HG03521 (cell line): ENCODE measurements at regions not wholly inside any gene's neighbourhood (a gene's known extent, or its start where the extent isn't known, plus 50 kb on each side); places are given as distances from the start of the nearest gene placed in this dataset.
"Not testable (repeated sequence)": the region's sequence is repeated elsewhere in the genome, so short reads cannot be mapped to it uniquely, and the experiment has no call there.

Experiments
- ATAC-seq: cut with Tn5 transposase; IDR thresholded peaks from one replicate; pipeline ENCODE4 v1.9.1; 2021; ENCODE audit warnings: mild to moderate bottlenecking, moderate library complexity; ENCODE audit not compliant: unreplicated experiment

GRCh38 chr1:164092603-164093353, 466.2 kb upstream of the PBX1 start:
- no peak for ATAC-seq

GRCh38 chr1:164093543-164093942, 465.4 kb upstream of the PBX1 start:
- no peak for ATAC-seq

DNA sequence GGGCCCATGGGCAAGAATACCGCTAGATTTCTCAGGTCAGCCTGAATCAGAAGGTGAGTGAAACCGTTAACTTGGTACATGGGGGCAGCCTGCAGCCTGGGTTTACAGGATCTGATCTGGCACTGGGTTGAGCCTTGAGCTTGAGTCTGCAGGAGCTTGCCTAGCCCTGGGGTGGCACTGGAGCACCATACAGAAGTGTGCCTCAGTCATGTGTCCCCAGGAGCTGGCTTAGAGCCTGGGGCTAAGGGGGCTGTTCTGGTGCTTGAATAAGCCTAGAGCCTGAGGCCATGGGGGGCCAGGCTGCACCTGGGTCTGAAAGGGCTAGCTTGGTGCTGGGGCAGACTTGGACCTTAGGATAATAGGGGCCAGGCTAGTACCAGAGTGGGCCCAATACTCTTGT, 457.2 kb upstream of the PBX1 start:
- no peak for ATAC-seq

GRCh38 chr1:164131949-164132348, 427.0 kb upstream of the PBX1 start:
- no peak for ATAC-seq

DNA sequence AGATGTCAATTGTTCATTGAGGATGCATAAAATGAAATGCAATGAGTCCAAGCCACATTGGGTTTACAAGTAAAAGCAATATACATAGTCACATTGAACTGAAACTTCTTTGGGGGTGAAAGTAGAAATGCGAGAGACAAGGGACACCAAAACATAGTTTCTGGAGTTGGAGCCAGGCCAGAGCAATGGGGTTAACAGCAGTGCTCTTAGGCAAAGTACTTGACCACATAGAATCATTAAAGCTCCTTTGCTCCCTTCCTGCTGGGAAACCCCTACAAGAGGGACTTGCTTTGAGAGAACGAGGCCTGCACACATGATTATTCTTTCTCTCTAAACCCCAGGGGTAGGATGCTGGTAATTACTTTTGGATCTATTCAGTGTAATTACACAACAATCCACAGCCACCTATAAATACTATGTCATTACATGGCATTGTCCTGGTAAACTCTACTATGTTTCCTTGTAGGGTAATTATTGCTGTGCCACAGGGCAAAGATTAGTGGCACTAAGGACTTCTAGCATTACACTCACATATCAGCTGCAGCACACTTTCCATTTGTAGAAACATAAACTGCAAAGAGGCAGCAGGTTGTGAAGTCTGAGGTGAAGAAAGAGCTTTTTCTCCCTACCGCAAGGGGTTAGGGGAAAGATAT, 421.6 kb upstream of the PBX1 start:
- no peak for ATAC-seq

DNA sequence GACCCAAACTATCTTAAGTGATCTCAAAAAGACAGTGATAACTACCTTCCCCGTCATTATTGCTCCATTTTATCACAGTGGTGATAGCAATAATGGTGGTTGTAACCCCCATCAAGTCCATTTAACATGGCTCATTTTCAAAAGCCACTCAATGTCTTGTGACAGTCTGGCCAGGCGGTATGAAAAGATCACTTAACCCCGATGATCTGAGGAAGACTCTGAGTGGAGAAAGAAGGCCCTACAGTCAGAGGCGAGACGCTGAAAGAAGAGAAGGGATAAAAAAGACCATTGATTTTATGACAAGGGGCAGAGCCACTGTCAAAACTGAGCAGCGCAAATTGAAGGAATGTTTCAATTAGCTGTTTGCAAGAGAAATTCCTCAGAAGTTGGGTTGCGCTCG, 417.2 kb upstream of the PBX1 start:
- no peak for ATAC-seq

DNA sequence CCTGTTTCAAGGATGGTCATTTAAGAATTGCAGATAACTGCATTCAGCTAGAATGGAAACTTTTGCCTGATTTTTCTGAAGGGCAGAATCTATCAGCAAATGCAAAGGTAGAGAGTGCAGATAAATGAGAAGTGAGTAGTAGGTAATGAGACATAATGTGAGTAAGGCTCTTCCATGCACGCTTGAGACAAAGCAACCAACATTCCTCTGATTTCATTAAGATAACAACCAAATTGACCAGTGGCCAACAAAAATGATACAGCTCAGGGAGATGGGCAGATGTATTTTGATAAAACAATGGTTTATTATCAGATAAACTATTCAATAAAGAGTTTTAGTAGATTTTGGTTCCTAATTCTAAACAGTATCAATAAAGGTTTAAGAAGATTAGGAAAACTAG, 404.4 kb upstream of the PBX1 start:
- ATAC-seq, result no peak

GRCh38 chr1:164155347-164155746, 403.6 kb upstream of the PBX1 start:
- no peak for ATAC-seq

DNA sequence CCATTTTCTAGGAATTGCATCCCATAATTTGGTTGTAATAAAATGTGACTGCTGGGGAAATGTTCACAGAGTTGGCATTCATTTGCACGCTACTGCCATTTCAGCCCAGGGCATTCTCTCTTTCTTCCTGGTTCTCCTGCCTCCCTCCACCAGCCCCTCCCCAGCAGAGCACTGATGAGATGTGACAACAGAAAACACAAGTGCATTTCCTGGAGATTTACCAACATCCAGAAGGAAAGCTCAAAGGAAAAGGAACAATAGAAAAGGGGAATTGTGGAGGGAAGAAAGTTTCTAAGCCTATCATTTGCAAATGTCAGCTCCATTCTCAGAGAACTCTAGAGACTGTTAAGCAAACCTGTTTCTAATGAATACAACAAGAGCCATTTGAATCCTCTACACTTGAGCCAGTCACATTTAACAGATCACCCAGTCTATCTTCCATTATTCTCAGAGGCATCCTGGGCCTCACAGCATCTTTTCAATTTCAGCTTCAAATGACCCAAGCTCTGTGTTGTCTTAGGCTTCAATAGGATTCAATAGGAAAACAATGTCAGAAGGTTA, 395.6 kb upstream of the PBX1 start:
- no peak for ATAC-seq

- no peak for ATAC-seq
These were observed 393.5 kb upstream of the PBX1 start for GRCh38 chr1:164165466-164165865.

- ATAC-seq, result not testable (repeated sequence)
These were observed 392.5 kb upstream of the PBX1 start for GRCh38 chr1:164166454-164166853.

DNA sequence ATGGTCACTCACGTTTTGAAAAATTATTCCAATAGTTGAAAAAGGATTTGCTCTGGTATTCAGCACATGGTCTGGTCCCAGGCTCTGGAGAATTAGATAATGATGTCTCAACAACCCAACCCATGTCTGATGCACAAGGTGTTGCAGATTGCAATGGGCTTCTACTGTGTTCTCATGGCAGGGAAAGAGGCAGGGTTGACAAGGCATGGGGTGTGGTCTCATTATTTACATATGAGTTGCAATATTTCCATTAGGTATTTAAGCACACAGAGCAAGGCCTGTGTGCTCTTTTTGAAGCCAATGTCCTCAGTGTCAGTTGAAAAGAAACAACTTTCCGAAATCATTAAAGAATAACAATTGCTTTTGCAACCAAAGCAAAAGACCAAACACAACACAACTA, 381.9 kb upstream of the PBX1 start:
- ATAC-seq, result no peak

- no peak for ATAC-seq
These were observed 378.2 kb upstream of the PBX1 start for GRCh38 chr1:164180824-164181223.

DNA sequence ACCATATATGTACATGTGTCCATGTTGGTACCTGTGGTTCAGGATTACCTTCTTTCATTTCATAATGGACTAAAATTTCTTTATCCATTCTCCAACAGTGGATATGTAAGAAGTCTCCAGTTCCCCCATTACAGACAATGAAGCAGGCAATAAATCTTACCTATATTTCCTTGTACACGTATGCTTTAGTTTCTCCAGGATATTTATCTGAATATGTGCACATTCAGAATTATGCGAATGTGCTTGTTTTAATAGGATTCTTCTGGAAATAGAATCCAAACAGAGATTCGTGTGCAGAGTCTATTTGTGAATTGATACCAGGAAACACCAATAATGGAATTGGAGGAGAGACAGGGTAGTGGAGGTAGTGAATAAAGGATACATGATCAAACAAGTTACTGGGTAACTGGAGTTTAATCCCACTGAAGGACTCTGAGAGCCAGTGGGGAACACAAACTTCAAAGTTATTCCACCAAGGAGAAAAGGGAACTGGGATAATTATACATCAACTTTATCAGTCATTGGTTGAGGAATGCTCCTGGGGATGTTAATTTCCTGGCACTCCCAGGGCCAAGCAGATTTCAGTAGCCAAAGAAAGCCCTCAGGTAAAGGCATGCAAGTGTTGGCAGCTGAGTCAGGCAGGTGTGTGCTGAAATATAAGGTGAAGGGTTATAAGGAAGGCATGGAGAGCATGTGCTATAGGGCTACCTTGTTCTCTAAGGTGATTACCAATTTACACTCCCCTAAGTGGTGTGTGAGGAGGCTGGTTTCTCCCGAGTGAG, 374.9 kb upstream of the PBX1 start:
- no peak for ATAC-seq

GRCh38 chr1:164186881-164187280, 372.1 kb upstream of the PBX1 start:
- ATAC-seq, result no peak

DNA sequence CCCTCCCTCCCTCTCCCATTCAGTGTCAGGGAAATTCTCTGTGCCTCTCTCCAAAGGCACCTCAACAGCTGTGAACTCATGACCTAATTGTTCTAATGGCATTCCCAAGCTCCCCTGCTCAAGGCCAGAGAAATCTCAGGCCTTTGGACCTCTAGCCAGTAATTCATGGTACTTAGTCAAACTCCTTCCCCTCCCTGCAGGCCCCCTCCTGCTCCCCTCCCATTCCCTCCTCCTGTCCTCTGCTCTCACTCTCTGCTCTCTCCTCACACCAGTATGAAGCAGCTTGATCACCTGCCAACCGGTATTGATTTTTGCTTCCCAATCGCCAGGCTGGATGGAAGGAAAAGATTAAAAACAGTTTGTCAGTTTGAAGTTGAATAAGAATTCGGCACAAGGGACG, 370.5 kb upstream of the PBX1 start:
- ATAC-seq, result no peak

GRCh38 chr1:164191191-164191590, 367.8 kb upstream of the PBX1 start:
- no peak for ATAC-seq

DNA sequence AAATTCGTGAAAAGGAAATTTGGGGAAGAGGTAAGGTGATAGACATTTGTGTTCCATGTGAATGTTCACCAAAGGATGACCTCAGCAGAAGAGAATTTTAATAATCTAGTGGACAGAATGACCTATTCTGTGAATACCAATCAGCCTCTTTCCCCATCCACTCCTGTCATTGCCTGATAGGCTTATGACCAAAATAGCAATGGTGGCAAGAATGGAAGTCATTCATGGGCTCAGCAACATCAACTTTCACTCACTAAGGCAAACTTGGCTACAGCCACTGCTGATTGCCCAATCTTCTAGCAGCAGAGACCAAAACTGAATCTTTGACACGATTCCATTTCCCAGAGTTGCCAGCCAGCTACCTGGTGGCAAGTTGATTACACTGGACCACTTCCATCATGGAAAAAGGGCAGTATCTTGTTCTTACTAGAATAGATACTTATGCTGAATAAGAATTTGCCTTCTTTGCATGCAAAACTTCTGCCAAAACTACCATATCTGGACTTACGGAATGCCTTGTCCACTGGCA, 348.7 kb upstream of the PBX1 start:
- no peak for ATAC-seq

GRCh38 chr1:164223378-164223777, 335.6 kb upstream of the PBX1 start:
- ATAC-seq, result no peak

DNA sequence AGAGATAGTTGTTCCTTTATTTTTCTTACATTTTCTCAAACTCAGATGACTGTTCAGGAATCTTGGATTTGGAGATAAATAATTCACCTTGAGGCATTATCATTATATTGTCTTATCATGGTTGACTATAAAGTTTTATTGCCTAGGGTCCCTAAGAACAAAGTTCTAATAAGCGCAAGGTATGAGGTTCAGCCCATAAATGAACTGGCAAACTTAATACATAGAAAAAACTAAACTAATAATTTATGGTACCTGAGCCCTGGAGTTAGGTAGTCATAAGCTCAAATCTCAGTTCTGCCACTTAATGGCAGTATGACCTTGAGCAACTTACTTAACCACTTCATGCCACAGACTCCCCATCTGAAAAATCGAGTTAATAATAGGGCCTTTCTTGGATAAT, 334.0 kb upstream of the PBX1 start:
- no peak for ATAC-seq

GRCh38 chr1:164226977-164227376, 332.0 kb upstream of the PBX1 start:
- no peak for ATAC-seq
